CD4-positive, alpha-beta T cell treated with Interleukin-6 at 100 ng/mL for 8 hours (primary cell): ENCODE measurements at regions not wholly inside any gene's neighbourhood (a gene's known extent, or its start where the extent isn't known, plus 50 kb on each side); places are given as distances from the start of the nearest gene placed in this dataset.
"Not testable (repeated sequence)": the region's sequence is repeated elsewhere in the genome, so short reads cannot be mapped to it uniquely, and the experiment has no call there.

Experiments used
- DNase-seq: peaks from one replicate; pipeline ENCODE4 v3.0.0-alpha.2; 2020; ENCODE audit warnings: mixed read lengths, low spot score

GRCh38 chr7:10471280-10472058, 502.2 kb upstream of the PHF14 start:
- no peak for DNase-seq

GRCh38 chr7:10472115-10472514, 501.6 kb upstream of the PHF14 start:
- no peak for DNase-seq

- no peak for DNase-seq
These were observed 500.1 kb upstream of the PHF14 start for GRCh38 chr7:10473569-10473968.

GRCh38 chr7:10474048-10474447, 499.6 kb upstream of the PHF14 start:
- DNase-seq, result no peak

GRCh38 chr7:10475940-10476641, 497.6 kb upstream of the PHF14 start:
- no peak for DNase-seq

- DNase-seq, result no peak
These were observed 497.0 kb upstream of the PHF14 start for GRCh38 chr7:10476642-10477041.

- DNase-seq, result no peak
These were observed 490.0 kb upstream of the PHF14 start for GRCh38 chr7:10483671-10484070.

DNA sequence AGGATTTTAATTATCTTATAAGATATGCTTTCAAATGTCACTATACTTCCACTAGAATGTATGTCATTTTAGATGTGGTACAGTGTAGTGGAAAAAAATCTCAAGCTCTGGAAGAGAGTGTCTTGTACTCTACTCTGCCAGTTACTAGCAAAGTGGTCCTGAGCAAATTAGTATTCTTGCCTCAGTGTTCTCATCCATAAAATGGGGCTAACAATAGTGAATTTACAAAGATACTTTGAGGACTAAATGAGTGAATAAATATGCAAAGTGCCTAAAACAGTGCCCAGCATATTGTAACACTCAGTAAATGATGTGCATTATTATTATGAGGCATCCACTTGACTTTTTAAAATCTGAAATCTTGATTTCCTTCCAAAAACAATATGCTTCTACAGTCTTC, 488.9 kb upstream of the PHF14 start:
- no peak for DNase-seq

DNA sequence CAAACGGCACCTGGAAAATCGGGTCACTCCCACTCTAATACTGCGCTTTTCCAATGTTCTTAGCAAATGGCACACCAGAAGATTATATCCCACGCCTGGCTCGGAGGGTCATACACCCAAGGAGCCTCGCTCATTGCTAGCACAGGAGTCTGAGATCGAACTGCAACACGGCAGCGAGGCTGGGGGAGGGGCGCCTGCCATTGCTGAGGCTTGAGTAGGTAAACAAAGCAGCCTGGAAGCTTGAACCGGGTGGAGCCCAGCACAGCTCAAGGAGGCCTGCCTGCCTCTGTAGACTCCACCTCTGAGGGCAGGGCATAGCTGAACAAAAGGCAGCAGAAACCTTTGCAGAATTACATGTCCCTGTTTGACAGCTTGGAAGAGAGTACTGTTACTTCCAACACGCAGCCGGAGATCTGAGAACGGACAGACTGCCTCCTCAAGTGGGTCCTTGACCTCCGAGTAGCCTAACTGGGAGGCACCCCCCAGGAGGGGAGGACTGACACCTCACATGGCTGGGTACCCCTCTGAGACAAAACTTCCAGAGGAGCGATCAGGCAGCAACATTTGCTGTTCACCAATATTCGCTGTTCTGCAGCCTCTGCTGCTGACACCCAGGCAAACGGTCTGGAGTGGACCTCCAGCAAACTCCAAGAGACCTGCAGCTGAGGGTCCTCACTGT, 472.3 kb upstream of the PHF14 start:
- not testable (repeated sequence) for DNase-seq

GRCh38 chr7:10507032-10507431, 466.6 kb upstream of the PHF14 start:
- DNase-seq, result no peak

DNA sequence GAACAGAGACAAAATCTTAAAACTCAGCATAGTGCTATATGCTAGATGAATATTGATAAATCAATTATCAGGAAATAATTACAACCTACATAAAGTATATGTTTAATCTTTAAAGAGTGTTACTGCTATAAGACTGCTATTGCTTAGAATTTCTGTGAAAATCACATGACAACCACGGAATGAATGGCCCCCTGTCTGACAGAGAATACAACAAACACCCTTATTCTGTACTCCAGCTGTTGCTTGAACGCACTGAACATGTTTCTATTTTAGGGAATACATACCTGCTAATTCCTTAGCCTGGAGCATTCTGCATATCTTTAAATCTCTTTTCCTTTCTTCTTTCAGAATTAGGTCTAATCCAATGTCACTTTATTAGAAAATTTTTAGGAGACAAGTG, 452.4 kb upstream of the PHF14 start:
- no peak for DNase-seq

GRCh38 chr7:10533429-10533828, 440.2 kb upstream of the PHF14 start:
- DNase-seq, result not testable (repeated sequence)

- DNase-seq, result no peak
These were observed 437.1 kb upstream of the PHF14 start for GRCh38 chr7:10536561-10536960.

DNA sequence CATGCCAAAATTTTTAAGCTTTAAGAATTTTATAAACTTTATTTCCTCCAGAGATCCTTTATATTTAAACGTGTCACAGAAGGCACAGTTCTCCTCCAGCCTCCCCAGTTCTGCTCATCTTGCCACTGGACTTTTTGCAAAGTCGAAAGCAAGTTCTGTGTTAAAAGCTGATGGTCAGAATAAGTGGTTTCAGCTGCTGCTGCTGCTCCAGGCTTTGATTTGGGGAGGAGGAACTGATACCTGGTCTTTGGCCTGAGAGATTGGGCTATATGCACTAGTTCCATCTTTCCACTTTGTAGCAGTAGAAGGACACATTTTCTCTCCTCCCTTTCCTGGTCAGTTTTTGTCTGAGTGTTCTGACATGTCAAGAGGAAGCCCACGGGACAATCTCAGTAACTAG, 435.9 kb upstream of the PHF14 start:
- DNase-seq, result no peak

DNA sequence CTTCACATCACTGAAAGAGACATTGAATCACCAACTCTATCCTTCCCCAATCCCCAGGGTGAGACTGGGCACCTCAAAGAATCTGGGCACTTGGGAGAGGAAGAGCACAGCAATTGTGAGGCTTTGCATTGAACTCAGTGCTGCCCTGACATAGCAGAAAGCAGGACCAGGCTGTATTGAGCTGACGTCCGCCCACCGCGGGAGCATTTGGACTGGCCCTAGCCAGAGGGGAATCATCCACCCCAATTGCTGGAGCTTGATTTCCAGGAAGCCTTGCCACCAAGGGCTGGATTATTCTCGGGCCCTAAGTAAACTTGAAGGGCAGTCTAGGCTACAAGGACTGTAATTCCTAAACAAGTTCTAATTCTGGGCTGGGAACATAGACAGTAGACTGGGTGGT, 416.3 kb upstream of the PHF14 start:
- DNase-seq, result no peak

DNA sequence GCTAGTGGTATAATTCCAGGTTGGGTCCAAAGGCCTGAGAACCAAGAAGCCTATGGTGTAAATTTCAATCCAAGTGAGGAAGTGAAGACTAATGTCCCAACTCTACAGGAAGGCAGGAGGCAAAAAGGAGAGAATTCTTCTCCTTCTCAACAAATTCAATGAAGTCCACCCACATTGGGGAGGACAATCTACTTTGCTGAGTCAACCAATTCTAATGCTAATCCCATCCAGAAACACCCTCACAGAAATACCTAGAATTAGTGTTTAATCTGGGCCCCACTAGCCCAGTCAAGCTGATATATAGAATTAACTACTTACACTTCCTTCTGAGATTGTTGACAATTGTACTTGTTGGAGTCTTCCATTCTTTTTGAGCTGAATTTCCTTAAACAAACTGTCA, 413.2 kb upstream of the PHF14 start:
- no peak for DNase-seq

GRCh38 chr7:10568891-10569290, 404.8 kb upstream of the PHF14 start:
- DNase-seq, result no peak

DNA sequence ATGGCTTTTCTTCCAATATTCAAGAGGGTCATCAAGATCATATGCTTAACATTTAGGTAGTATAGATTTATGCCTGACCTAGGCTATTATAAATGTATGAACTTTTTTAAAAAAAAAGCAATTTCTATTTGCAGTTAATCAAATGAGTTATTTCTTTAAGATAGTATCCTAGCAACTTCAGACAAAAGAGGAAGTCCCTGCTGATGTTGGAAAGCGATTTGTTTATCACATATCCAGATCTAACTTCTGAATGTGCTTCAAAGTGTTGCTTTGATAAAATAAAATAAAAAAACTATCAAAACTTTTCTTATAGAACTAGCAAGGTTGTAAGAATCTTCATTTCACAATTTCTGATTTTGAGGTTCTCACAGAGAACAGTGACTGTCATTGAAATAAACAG, 401.9 kb upstream of the PHF14 start:
- DNase-seq, result no peak

GRCh38 chr7:10577866-10578374, 395.8 kb upstream of the PHF14 start:
- no peak for DNase-seq

DNA sequence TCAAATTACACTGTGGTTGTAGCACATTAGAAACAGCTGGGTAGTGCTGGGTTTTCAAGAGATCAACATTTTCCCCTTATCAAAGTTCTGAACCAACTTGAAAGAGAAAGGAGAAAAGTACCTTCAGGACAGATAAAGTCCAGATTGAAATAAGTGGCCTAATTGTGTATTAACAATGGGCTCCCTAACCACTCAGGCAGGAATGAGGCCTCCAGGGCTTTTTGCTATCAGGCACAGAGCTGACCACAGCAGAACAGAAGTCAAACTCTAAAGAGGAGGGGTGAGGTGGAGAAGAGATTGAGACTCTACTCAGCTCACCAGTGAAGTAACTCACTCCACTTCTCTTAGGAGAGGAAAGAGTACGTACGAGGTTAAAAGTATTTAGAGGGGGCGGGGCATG, 394.1 kb upstream of the PHF14 start:
- DNase-seq, result no peak

DNA sequence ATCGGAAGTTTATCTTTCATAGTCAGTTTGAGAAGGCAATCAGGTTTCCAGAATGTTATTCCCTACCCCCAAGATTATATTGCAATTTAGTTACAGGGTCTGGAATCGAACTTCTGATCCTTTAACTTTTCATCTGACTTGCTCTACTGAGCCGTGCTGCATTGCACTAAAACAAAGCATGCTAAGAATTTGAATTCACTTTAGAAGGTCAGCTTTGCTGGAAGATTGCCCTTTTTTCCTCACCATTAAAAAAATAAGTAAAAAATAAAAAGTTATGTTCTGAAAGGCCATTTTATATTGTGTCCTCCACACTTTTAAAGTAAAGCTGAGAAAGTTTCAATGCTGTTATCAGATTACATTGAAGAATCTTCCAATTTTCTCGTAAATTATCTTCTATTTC, 388.8 kb upstream of the PHF14 start:
- no peak for DNase-seq

GRCh38 chr7:10588084-10588483, 385.6 kb upstream of the PHF14 start:
- no peak for DNase-seq

DNA sequence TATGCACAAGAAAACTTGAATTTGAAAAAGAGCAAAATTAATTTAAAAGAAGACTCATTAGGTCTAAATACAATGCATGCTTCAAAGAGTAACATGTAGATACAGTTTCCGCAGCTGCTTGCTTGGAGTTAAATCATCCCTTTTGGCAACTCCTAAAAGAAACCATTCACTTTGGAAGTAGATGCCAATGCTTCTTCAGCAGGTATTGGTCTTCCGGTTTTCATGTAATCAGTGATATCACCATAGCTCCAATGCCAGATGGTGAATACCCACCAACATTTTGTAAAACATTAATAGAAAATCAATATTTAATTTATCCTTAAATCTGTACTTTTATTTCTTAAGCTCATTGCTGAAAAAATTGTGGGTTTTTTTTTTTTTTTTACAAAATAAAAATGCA, 381.1 kb upstream of the PHF14 start:
- no peak for DNase-seq
